HG03442 (cell line): ENCODE measurements at regions not wholly inside any gene's neighbourhood (a gene's known extent, or its start where the extent isn't known, plus 50 kb on each side); places are given as distances from the start of the nearest gene placed in this dataset.
"Not testable (repeated sequence)": the region's sequence is repeated elsewhere in the genome, so short reads cannot be mapped to it uniquely, and the experiment has no call there.

Experiments
- ATAC-seq: cut with Tn5 transposase; IDR thresholded peaks from one replicate; pipeline ENCODE4 v1.9.1; 2021; ENCODE audit warnings: mild to moderate bottlenecking, moderate library complexity; ENCODE audit not compliant: unreplicated experiment

GRCh38 chr1:190665045-190665444 is 187.4 kb upstream of the BRINP3 start:
- no peak for ATAC-seq

GRCh38 chr1:190667914-190668313 is 190.2 kb upstream of the BRINP3 start:
- ATAC-seq = no peak

- no peak for ATAC-seq
Observed at GRCh38 chr1:190679044-190679443, 201.4 kb upstream of the BRINP3 start.

- no peak for ATAC-seq
Observed at GRCh38 chr1:190679454-190679853, 201.8 kb upstream of the BRINP3 start.

GRCh38 chr1:190679983-190680382 is 202.3 kb upstream of the BRINP3 start:
- ATAC-seq = no peak

GRCh38 chr1:190685676-190686075 is 208.0 kb upstream of the BRINP3 start:
- ATAC-seq = no peak

- ATAC-seq = no peak
Observed at GRCh38 chr1:190688096-190688495, 210.4 kb upstream of the BRINP3 start.

GRCh38 chr1:190698488-190698887 is 220.8 kb upstream of the BRINP3 start:
- not testable (repeated sequence) for ATAC-seq

GRCh38 chr1:190699165-190699564 is 221.5 kb upstream of the BRINP3 start:
- no peak for ATAC-seq

- ATAC-seq = no peak
Observed at GRCh38 chr1:190708418-190709057, 230.9 kb upstream of the BRINP3 start.

GRCh38 chr1:190711069-190711468 is 233.4 kb upstream of the BRINP3 start:
- ATAC-seq = no peak

- ATAC-seq = no peak
Observed at GRCh38 chr1:190717055-190717454, 239.4 kb upstream of the BRINP3 start.

- no peak for ATAC-seq
Observed at GRCh38 chr1:190736971-190737590, 259.4 kb upstream of the BRINP3 start.

GRCh38 chr1:190738317-190738716 is 260.7 kb upstream of the BRINP3 start:
- ATAC-seq = no peak

GRCh38 chr1:190739926-190740325 is 262.3 kb upstream of the BRINP3 start:
- ATAC-seq = no peak

- no peak for ATAC-seq
Observed at GRCh38 chr1:190747704-190748103, 270.0 kb upstream of the BRINP3 start.

- no peak for ATAC-seq
Observed at GRCh38 chr1:190752131-190752530, 274.5 kb upstream of the BRINP3 start.

GRCh38 chr1:190754666-190755065 is 277.0 kb upstream of the BRINP3 start:
- no peak for ATAC-seq

GRCh38 chr1:190759807-190760206 is 282.1 kb upstream of the BRINP3 start:
- peak; percentile 99 for ATAC-seq

- ATAC-seq = no peak
Observed at GRCh38 chr1:190762325-190762724, 284.7 kb upstream of the BRINP3 start.

GRCh38 chr1:190792873-190793272 is 315.2 kb upstream of the BRINP3 start:
- ATAC-seq = no peak

- ATAC-seq = no peak
Observed at GRCh38 chr1:190807629-190808028, 330.0 kb upstream of the BRINP3 start.

GRCh38 chr1:190808035-190808434 is 330.4 kb upstream of the BRINP3 start:
- no peak for ATAC-seq
